GM21528 (cell line): ENCODE measurements at regions not wholly inside any gene's neighbourhood (a gene's known extent, or its start where the extent isn't known, plus 50 kb on each side); places are given as distances from the start of the nearest gene placed in this dataset.

Experiments used
- ATAC-seq: cut with Tn5 transposase; IDR thresholded peaks from one replicate; pipeline ENCODE4 v1.9.1; 2021; ENCODE audit warnings: mild to moderate bottlenecking, moderate library complexity; ENCODE audit not compliant: unreplicated experiment, low FRiP score

GRCh38 chr4:20575486-20575885 lies 124.8 kb upstream of the PACRGL start:
- no peak for ATAC-seq

DNA sequence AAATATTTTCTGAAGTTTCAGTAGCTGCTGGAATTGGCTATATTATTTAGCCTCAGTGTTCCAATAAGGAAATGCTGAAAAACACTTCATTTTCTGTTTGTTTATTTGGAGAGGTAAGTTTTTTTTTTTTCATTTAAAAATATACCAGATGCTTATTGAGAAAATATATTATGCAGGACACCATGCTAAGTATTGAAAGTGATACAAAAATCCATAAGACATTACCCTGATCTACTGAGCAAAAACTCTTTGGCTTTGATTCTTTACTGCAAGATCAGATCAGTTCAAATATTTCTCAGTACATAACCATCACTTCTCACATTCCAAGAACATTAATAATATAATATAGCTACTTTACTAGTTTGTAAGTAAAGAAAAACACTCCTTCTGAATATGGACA lies 123.4 kb upstream of the PACRGL start:
- ATAC-seq, result no peak

- no peak for ATAC-seq
Measured at GRCh38 chr4:20577702-20578101, 122.6 kb upstream of the PACRGL start.

DNA sequence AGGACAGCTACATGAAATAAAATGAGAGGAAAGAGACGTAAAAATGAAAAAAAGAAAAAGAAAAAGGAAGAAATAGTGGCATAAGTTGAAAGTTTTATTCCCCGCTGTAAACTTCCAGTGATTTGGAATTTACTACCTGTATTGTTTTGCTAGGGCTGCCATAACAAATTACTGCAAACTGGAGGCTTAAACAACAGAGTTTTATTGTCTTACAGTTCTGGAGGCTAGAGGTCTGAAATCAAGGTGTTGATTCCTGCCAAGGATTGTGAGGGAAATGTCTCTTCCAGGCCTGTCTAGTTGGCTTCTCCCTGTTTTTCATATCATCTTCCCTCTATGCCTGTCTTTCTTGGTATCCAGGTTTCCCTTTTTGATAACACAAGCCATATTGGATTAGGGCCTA lies 119.4 kb upstream of the PACRGL start:
- ATAC-seq, result no peak

- ATAC-seq, result no peak
Measured at GRCh38 chr4:20589436-20589835, 110.8 kb upstream of the PACRGL start.

GRCh38 chr4:20590849-20591248 lies 109.4 kb upstream of the PACRGL start:
- no peak for ATAC-seq

- ATAC-seq, result no peak
Measured at GRCh38 chr4:20591571-20591970, 108.7 kb upstream of the PACRGL start.

DNA sequence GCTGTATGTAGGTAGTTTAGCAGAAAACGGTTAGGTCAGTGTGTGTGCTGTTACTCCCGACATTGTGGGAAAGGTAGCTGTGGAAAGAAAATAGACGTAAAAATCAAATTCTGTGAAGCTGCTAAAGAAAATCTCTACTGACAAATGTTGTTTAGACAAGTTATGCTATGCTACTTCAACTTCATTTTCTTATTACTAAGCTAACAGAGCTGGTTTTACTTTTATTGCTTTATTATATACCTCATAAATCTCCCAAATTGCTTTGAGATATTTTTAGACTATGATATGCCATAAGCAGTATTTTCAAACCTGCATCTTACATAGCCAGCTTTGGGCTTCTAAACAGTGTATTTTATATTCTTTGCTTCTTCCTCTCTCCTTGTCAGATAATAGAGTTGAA lies 108.2 kb upstream of the PACRGL start:
- no peak for ATAC-seq

- no peak for ATAC-seq
Measured at GRCh38 chr4:20592663-20593062, 107.6 kb upstream of the PACRGL start.

GRCh38 chr4:20598626-20599025 lies 101.6 kb upstream of the PACRGL start:
- no peak for ATAC-seq

GRCh38 chr4:20603671-20604313 lies 96.5 kb upstream of the PACRGL start:
- ATAC-seq, result no peak

- no peak for ATAC-seq
Measured at GRCh38 chr4:20612313-20612712, 87.9 kb upstream of the PACRGL start.

DNA sequence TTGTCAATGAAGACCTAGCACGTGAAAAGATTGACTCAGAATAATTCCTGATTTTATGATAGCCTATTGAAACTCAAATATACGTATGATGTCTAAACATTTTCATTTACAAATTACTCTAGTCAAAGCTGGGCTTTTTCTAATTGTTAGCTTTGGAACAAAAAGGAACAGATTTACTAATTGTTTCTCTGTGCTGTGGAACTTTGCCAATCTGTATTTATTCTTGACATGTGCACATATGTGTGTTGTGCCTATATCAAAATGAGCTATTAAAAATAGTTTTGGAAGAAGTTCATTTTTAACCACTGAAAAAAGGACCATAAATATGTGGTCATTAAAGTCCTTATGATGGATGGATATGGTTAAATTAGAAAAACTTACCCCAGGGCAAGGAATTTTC lies 85.4 kb upstream of the PACRGL start:
- no peak for ATAC-seq

- ATAC-seq, result no peak
Measured at GRCh38 chr4:20615486-20616260, 84.6 kb upstream of the PACRGL start.

DNA sequence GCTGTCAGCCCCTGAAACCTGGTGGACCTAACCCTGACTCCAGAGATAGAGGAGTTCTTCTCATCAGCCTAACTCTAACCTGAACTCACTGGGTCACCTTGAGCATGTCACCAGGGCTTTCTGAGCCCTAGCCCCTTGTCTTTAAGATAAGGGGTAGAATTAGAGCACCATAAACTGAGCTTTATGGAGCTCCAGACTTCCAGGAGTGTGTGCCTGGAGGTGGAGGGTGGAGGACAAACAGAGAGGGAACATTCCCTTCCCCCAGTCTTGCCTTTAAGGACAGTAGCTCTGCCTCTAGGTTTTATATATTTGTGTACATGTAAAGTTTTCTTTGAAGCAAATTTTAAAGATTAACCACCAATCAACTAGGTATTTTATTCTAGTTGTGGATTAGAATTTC lies 83.9 kb upstream of the PACRGL start:
- no peak for ATAC-seq

DNA sequence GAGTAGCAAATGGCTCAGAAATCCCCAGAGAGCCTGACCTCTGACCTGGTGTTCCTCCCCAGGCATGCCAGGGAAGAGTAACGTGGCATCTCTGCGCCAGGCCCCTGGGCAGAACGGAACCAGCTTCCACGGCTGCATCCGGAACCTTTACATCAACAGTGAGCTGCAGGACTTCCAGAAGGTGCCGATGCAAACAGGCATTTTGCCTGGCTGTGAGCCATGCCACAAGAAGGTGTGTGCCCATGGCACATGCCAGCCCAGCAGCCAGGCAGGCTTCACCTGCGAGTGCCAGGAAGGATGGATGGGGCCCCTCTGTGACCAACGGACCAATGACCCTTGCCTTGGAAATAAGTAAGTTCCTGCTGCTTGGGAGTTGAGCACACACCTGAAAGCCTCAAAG lies 83.4 kb upstream of the PACRGL start:
- ATAC-seq, result no peak

- no peak for ATAC-seq
Measured at GRCh38 chr4:20617678-20618396, 82.4 kb upstream of the PACRGL start.

GRCh38 chr4:20618731-20619130 lies 81.5 kb upstream of the PACRGL start:
- ATAC-seq, result no peak

- no peak for ATAC-seq
Measured at GRCh38 chr4:20621476-20621875, 78.8 kb upstream of the PACRGL start.

- no peak for ATAC-seq
Measured at GRCh38 chr4:20622701-20623100, 77.6 kb upstream of the PACRGL start.

GRCh38 chr4:20623939-20624338 lies 76.3 kb upstream of the PACRGL start:
- ATAC-seq, result no peak
